IPS-NIHi7 (cell line): ENCODE measurements at regions not wholly inside any gene's neighbourhood (a gene's known extent, or its start where the extent isn't known, plus 50 kb on each side); places are given as distances from the start of the nearest gene placed in this dataset.
A peak's percentile ranks its signal among the peaks of the same experiment; 100 is the strongest.
"Not testable (repeated sequence)": the region's sequence is repeated elsewhere in the genome, so short reads cannot be mapped to it uniquely, and the experiment has no call there.

Experiments
- DNase-seq: peaks from one replicate; pipeline ENCODE4 v3.0.0; 2012; ENCODE audit warnings: mixed read lengths; ENCODE audit errors: extremely low spot score

GRCh38 chr5:1653698-1654651 is 130.2 kb upstream of the LPCAT1 start:
- DNase-seq = not testable (repeated sequence)

- no peak for DNase-seq
These were observed 129.3 kb upstream of the LPCAT1 start for GRCh38 chr5:1652873-1653697.

- DNase-seq = no peak
These were observed 128.5 kb upstream of the LPCAT1 start for GRCh38 chr5:1651971-1652872.

- DNase-seq = no peak
These were observed 127.5 kb upstream of the LPCAT1 start for GRCh38 chr5:1651250-1651649.

- no peak for DNase-seq
These were observed 125.8 kb upstream of the LPCAT1 start for GRCh38 chr5:1649554-1649953.

GRCh38 chr5:1648806-1649205 is 125.0 kb upstream of the LPCAT1 start:
- DNase-seq = no peak

- no peak for DNase-seq
These were observed 123.8 kb upstream of the LPCAT1 start for GRCh38 chr5:1647580-1647979.

- peak; percentile 89 for DNase-seq
These were observed 121.2 kb upstream of the LPCAT1 start for GRCh38 chr5:1644810-1645571.

GRCh38 chr5:1644393-1644809 is 120.6 kb upstream of the LPCAT1 start:
- DNase-seq = not testable (repeated sequence)

GRCh38 chr5:1643651-1644392 is 120.1 kb upstream of the LPCAT1 start:
- peak; percentile 44 for DNase-seq

GRCh38 chr5:1642621-1643061 is 118.9 kb upstream of the LPCAT1 start:
- DNase-seq = no peak

GRCh38 chr5:1642221-1642620 is 118.5 kb upstream of the LPCAT1 start:
- DNase-seq = no peak

- peak; percentile 80 for DNase-seq
These were observed 117.9 kb upstream of the LPCAT1 start for GRCh38 chr5:1641560-1642166.

- DNase-seq = no peak
These were observed 117.3 kb upstream of the LPCAT1 start for GRCh38 chr5:1641041-1641440.

GRCh38 chr5:1640421-1640881 is 116.7 kb upstream of the LPCAT1 start:
- DNase-seq = no peak

GRCh38 chr5:1639757-1640156 is 116.0 kb upstream of the LPCAT1 start:
- no peak for DNase-seq

GRCh38 chr5:1638658-1639400 is 115.1 kb upstream of the LPCAT1 start:
- no peak for DNase-seq

GRCh38 chr5:1637639-1638481 is 114.1 kb upstream of the LPCAT1 start:
- DNase-seq = no peak
